PC-9 (cell line): ENCODE measurements at regions not wholly inside any gene's neighbourhood (a gene's known extent, or its start where the extent isn't known, plus 50 kb on each side); places are given as distances from the start of the nearest gene placed in this dataset.

Source experiments
- CTCF ChIP-seq: fragments of 200-600 bp; sonication (generic); conservative IDR thresholded peaks from 2 replicates; pipeline ENCODE4 v1.6.1; 2017; ENCODE audit warnings: mixed run types, antibody characterized with exemption, mild to moderate bottlenecking, moderate library complexity
- EZH2 ChIP-seq: fragments of 200-600 bp; sonication (generic); IDR thresholded peaks from 2 replicates; pipeline ENCODE4 v1.8.0; 2017; ENCODE audit warnings: antibody characterized with exemption, low read depth

GRCh38 chr9:95777136-95777535 lies 98.4 kb upstream of the ERCC6L2 start:
- TF ChIP-seq CTCF (no peak), EZH2 (no peak)
